ENCODE measurements at regions not wholly inside any gene's neighbourhood (a gene's known extent, or its start where the extent isn't known, plus 50 kb on each side); places are given as distances from the start of the nearest gene placed in this dataset.
"Not testable (repeated sequence)": the region's sequence is repeated elsewhere in the genome, so short reads cannot be mapped to it uniquely, and the experiment has no call there.

DNA sequence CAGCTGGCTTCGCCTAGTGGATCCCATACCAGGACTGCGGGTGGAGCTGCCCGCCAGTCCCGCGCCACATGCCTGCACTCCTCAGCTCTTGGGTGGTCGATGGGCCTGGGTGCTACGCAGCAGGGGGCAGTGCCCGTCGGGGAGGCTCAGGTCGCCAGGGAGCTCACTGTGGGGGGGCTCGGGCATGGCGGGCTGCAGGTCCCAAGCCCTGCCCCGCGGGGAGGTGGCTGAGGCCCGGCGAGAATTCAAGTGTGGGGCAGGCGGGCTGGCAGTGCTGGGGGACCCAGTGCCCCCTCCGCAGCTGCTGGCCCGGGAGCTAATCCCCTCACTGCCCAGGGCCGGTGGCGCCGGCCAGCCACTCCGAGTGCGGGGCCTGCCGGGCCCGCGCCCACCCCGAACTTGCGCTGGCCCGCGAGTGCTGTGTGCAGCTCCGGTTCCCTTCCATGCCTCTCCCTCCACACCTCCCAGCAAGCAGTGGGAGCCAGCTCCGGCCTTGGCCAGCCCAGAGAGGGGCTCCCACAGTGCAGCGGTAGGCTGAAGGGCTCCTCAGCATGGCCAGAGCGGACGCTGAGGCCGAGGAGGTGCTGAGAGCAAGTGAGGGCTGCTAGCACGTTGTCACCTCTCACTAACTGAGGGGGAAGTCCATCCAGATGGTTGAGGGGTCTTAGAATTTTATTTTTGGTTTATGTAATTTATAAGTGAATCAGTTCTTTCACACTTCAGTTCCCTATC is 85.2 kb upstream of the HMCN1 start:
- no peak for DNase-seq (ENCODE audit: low spot score)
- TF ChIP-seq, protein P1, sequence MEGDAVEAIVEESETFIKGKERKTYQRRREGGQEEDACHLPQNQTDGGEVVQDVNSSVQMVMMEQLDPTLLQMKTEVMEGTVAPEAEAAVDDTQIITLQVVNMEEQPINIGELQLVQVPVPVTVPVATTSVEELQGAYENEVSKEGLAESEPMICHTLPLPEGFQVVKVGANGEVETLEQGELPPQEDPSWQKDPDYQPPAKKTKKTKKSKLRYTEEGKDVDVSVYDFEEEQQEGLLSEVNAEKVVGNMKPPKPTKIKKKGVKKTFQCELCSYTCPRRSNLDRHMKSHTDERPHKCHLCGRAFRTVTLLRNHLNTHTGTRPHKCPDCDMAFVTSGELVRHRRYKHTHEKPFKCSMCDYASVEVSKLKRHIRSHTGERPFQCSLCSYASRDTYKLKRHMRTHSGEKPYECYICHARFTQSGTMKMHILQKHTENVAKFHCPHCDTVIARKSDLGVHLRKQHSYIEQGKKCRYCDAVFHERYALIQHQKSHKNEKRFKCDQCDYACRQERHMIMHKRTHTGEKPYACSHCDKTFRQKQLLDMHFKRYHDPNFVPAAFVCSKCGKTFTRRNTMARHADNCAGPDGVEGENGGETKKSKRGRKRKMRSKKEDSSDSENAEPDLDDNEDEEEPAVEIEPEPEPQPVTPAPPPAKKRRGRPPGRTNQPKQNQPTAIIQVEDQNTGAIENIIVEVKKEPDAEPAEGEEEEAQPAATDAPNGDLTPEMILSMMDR (IDR thresholded peaks at IDR 0.05; ENCODE audit: borderline replicate concordance, control extremely low read depth, extremely low read depth, insufficient read depth, missing control alignments), result no peak
- in situ Hi-C loops (cut with MboI; ENCODE audit: low sequenced_read_pairs, unreplicated experiment), result no loop called here

DNA sequence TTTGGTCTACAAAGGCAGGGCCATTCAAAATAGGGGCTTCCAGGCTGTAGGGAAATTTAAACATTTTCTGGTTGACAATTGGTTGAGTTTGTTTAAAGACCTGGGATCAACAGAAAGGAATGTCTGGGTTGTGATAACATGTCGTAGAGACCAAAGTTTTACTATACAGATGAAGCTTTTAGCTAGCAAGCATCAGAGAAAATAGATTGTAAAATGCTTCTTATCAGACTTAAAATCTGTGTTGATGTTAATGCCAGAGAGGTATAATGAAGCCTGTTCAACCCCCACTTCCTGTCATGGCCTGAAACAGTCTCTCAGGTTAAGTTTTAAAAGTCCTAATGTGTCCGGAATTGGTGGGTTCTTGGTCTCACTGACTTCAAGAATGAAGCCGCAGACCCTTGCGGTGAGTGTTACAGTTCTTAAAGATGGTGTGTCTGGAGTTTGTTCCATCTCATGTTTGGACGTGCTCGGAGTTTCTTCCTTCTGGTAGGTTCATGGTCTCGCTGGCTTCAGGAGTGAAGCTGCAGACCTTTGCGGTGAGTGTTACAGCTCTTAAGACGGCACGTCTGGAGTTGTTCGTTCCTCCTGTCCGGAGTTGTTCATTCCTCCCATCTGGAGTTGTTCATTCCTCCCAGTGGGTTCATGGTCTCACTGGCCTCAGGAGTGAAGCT is 86.5 kb upstream of the HMCN1 start:
- DNase-seq (ENCODE audit: low spot score); in situ Hi-C loops (cut with MboI; ENCODE audit: low sequenced_read_pairs, unreplicated experiment): not testable (repeated sequence)

DNA sequence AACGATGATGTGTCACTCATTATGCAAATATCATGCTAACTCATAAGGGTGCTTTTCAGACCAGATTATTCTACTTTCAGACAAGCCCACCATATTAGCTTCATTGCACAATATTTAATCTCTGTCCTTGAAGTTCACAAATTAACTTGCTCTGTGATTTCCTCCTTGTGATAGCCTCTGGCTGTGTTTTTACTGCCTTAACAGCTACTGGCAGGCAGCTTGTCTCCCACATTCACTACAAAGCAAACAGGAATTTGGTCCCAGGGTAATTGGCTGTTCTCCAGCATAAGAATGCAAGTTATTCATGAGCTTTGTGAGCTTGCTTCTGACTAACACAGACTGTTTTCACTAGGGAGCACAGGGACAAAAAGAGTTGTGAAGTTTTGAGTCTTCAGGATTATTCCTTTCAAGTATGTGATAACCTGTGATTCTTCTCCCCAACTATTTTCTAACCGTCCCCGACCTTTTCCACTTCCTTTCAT is 87.9 kb upstream of the HMCN1 start:
- no peak for DNase-seq (ENCODE audit: low spot score)
- in situ Hi-C loops (cut with MboI; ENCODE audit: low sequenced_read_pairs, unreplicated experiment), result no loop called here
- TF ChIP-seq, protein P1 (IDR thresholded peaks at IDR 0.05; ENCODE audit: borderline replicate concordance, control extremely low read depth, extremely low read depth, insufficient read depth, missing control alignments), result no peak

DNA sequence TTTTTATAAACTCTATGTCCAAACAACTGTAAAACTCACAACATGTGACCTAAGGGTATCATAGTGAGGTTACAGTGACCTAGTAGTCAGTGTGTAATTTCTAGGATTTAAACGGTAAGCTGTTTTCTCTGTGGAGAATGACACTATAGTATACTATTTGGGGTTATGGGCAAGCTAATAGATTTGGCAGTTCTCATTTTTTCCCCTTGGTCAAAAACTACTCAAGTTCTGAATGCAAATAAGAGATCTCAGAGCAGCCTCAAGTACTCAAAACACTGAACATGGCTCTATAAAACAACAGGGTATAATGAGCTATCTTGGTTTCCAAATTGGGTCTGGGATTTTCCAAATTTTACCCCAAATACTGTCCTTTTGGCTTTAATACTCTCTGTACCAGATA is 88.5 kb upstream of the HMCN1 start:
- in situ Hi-C loops (cut with MboI; ENCODE audit: low sequenced_read_pairs, unreplicated experiment), result no loop called here
- DNase-seq (ENCODE audit: low spot score), result no peak
- TF ChIP-seq, protein P1 (IDR thresholded peaks at IDR 0.05; ENCODE audit: borderline replicate concordance, control extremely low read depth, extremely low read depth, insufficient read depth, missing control alignments), result no peak

DNA sequence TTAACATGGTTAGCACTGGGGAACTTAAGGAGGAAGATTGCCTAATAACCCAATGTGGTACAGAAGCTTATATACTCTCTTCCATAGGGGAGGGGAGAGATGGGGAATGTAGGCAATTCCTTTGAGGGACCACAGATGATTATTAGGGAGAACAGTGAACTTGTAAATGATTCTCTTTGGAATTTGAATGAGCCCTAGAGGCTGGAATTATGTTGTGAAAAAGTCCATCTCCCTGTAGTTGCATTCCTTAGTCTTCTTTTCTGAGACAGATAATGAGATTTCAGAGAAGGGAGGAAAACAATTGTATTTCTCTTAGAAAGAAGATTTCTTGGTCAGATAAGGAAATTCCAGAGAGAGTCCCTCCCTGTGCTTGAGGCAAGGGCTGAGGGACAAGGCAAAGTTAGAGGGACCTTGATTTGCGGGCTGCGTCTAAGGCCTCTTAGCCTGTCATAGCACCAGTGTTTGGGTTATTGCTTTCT is 89.0 kb upstream of the HMCN1 start:
- DNase-seq (ENCODE audit: low spot score), result no peak
- in situ Hi-C loops (cut with MboI; ENCODE audit: low sequenced_read_pairs, unreplicated experiment), result no loop called here
- TF ChIP-seq, protein P1 (IDR thresholded peaks at IDR 0.05; ENCODE audit: borderline replicate concordance, control extremely low read depth, extremely low read depth, insufficient read depth, missing control alignments), result no peak

DNA sequence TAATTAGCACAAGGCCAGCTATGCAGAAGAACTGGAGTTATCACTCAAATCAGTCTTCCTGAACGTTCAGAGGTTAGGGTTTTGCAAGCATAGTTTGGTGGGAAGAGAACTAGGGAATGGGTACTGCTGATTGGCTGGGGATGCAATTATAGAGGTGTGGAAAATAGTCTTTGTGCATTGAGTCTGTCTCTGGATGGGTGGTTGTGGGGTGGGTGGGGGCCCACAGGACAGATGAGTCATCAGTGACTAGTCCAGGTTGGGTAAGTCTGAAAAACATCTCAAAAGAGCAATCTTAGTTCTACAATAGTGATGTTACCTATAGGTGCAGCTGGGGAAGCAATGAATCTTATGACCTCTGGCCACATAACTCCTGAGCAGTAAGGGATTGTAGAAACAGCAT is 89.7 kb upstream of the HMCN1 start:
- TF ChIP-seq, protein P1 (IDR thresholded peaks at IDR 0.05; ENCODE audit: borderline replicate concordance, control extremely low read depth, extremely low read depth, insufficient read depth, missing control alignments), result no peak

DNA sequence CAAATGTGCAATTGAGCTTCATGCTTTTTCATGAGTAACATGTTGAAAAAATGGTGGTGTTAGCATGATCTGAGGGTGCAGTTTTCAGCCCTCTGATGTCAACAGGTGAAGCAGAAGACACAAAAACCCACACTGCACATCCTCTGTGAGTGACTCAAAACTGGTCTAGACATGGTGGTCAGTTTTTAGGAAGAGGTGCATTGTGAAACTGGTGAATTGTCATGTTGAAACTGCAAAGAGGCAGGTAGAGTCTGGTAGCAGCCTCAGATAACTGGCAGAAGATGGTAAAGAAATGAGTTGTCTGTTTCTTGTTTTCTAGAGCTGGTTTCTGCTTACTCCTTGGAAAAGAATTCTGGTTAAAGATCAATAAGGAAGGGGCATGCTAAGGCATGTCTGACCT is 97.3 kb upstream of the HMCN1 start:
- in situ Hi-C loops (cut with MboI; ENCODE audit: low sequenced_read_pairs, unreplicated experiment), result no loop called here
- DNase-seq (ENCODE audit: low spot score), result peak; percentile 62

More for the DNA sequence above, 89.7 kb upstream of the HMCN1 start:
- DNase-seq (ENCODE audit: low spot score), result no peak
- in situ Hi-C loops (cut with MboI; ENCODE audit: low sequenced_read_pairs, unreplicated experiment), result no loop called here

More for the DNA sequence above, 97.3 kb upstream of the HMCN1 start:
- TF ChIP-seq, protein P1 (IDR thresholded peaks at IDR 0.05; ENCODE audit: borderline replicate concordance, control extremely low read depth, extremely low read depth, insufficient read depth, missing control alignments), result no peak
